GM21619 (cell line): ENCODE measurements at regions not wholly inside any gene's neighbourhood (a gene's known extent, or its start where the extent isn't known, plus 50 kb on each side); places are given as distances from the start of the nearest gene placed in this dataset.
"Not testable (repeated sequence)": the region's sequence is repeated elsewhere in the genome, so short reads cannot be mapped to it uniquely, and the experiment has no call there.

Experiments
- ATAC-seq: cut with Tn5 transposase; IDR thresholded peaks from one replicate; pipeline ENCODE4 v1.9.1; 2021; ENCODE audit not compliant: unreplicated experiment

DNA sequence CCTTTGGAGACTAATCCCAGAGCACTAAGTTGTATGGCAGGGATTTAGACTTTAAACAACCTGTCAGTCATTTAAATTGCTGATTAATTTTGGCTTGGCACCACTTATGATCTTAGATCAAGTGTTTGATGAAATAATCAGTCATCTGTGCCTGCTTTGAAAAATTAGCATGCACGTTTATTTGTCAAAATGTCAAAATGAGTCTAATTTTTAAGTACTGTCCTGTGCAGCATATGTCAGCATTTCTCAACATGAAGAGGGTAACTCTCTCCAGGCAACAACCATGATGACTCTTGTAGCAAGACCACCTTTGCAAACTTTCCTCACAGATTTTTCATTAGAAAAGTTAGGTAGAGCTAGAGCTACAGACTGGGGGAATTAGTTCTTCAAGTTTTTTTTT lies 155.7 kb upstream of the GJE1 start:
- no peak for ATAC-seq

DNA sequence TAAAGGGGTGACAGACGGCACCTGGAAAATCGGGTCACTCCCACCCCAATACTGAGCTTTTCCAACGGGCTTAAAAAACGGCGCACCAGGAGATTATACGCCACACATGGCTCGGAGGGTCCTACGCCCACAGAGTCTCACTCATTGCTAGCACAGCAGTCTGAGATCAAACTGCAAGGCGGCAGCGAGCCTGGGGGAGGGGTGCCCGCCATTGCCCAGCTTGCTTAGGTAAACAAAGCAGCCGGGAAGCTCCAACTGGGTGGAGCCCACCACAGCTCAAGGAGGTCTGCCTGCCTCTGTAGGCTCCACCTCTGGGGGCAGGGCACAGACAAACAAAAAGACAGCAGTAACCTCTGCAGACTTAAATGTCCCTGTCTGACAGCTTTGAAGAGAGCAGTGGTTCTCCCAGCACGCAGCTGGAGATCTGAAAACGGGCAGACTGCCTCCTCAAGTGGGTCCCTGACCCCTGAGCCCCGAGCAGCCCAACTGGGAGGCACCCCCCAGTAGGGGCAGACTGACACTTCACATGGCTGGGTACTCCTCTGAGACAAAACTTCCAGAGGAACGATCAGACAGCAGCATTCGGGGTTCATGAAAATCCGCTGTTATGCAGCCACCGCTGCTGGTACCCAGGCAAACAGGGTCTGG lies 162.8 kb upstream of the GJE1 start:
- not testable (repeated sequence) for ATAC-seq

GRCh38 chr6:141969201-141969600 lies 163.5 kb upstream of the GJE1 start:
- ATAC-seq = no peak

GRCh38 chr6:141968632-141969031 lies 164.1 kb upstream of the GJE1 start:
- no peak for ATAC-seq

- no peak for ATAC-seq
These were observed 167.6 kb upstream of the GJE1 start for GRCh38 chr6:141965016-141965545.

DNA sequence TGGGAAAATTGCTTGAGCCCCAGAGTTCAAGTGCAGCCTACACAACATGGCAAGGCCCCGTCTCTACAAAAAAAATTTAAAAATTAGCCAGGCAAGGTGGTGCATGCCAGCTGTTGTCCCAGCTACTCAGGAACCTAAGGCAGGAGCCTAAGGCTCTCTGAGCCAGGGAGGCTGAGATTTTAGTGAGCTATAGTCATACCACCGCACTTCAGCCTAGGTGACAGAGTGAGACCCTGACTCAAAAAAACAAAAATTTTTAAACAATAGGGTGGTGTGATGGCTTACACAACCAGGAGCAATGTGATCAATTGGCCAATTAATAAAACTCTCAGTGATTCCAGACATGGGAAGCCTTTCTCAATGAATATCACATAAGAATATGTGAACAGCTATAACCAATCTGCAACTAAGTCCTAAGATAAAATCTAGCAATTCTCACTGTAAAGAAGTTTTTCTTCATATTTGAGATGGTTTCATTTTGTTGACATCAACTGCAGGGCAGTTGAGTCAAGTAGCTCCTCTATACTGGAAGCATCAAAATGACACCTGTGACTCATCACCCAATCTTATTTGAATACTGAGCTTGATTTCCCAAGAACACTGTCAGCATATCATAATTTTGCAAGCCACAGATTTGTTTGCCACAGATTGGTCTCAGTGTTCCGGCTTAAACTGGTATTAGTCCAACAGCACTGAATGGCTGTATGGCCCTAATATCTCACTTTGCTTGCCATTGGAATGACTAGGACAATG lies 169.0 kb upstream of the GJE1 start:
- no peak for ATAC-seq

DNA sequence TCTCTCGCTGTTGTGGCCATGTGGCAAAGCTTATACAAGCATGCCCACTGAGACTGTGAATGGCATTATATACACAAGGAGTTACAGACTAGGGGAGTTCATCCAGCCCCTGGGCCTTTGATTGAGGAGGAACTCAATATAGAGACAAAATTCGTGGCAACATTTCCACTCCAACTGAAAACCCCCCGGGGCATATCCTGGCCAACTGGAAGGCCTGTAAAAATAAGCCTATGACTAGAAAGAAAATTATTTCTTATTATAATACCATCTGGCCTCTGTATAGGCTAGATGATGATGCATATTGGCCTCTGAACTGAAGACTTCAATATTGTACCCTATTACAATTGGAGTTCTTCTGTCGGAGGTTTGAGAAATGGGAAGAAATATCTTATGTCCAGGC lies 175.5 kb upstream of the GJE1 start:
- no peak for ATAC-seq

DNA sequence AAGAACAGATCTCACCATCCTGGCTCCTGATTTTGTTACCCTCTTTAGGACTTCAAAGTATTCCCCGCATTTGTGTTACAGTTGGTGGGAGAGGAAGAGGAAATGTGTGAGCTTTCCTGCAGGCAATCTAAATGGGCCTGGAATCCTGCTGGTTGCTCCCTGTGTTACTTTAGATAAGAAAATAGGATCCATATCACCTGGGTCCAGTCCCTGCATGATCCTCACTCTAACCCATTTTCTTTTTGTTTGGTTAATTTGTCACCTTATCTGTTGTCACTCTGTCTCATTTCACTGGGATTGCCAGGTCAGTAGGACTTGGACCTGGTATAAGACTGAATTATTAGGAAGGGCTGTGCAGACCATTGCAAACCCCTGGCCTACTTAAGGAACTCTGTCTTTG lies 175.9 kb upstream of the GJE1 start:
- ATAC-seq = no peak

DNA sequence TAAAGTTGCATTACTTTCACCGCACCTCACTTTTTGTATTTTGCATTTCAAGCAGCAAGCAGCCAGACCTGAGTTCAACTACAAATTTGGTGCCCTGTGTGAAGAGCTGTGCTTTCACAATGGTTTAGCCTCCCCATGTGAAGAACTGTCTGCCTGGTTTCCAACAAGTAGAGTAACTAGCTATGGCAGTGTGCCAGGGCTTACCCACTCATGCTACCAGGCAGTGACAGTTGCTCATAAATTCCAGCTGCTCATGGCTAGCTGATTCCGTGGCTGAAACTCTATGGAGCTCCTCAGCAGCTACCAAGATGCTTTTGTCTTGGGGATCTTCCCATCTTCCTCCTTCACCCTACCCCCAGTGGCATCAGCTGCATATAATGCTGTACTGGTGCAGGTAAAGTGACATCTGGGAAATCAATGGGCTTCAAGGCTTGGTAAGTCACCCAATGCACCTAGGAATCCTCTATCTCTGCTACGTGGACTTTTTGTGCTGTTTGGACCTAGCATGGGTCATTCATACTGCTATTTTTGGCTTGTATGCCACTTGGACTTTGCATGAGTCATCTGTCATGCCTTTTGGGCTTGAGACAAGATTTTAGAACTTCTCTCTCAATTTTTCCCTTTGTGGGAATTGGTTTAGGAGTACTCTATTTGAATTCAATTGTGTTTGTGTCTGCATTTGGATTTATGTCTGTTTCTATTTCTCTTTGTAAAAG lies 176.5 kb upstream of the GJE1 start:
- no peak for ATAC-seq

DNA sequence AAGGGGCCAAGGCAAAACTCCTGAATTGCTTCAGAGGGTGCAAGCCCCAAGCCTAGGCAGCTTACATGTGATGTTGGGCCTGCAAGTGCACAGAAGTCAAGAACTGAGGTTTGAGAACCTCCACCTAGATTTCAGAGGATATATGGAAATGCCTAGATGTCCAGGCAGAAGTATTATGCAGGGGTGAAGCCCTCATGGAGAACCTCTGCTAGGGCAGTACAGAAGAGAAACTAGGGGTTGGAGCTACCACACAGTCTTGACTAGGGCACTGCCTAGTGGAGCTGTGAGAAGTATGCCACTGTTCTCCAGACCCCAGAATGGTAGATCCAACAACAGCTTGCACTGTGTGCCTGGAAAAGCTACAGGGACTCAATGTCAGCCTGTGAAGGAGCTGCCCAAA lies 179.7 kb upstream of the GJE1 start:
- ATAC-seq = no peak

- no peak for ATAC-seq
These were observed 186.2 kb upstream of the GJE1 start for GRCh38 chr6:141946502-141946901.

GRCh38 chr6:141938664-141939063 lies 194.1 kb upstream of the GJE1 start:
- ATAC-seq = no peak

DNA sequence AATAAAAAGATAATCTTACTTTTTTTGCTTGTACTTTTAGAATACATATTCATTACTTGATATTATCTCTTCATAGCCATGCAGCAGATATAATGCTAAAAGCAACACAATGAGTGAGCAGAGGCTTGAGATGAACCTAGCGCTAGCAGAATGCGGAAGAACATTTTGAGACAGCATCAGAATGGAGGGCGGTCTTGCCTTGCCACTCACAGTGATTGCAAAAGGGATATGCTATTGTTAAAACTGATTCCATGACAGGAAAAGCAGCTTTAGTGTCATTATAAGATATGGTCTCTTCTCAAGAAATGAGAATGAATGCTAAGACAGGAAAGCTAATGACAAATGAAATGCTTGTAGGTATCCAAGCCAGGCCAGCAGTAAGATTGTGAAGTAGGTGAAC lies 200.0 kb upstream of the GJE1 start:
- no peak for ATAC-seq

- ATAC-seq = not testable (repeated sequence)
These were observed 206.4 kb upstream of the GJE1 start for GRCh38 chr6:141926200-141926900.

DNA sequence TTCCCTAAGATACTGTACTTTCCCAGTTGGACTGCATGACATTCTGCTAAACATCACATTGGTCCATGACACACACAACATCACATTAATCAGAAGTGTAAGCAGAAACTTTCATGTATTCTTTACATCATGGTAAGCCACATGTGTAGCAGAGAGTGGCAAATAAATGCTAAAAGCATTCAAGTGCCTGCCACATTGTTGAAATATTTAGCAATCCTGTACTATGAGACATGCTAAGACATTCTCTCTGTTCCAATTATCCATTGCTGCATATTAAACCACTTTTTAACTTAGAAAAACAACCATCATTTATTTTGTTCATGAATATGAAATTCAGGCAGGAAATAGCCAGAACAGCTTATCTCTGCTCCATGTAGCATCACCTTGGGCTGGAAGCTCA lies 207.7 kb upstream of the GJE1 start:
- no peak for ATAC-seq

DNA sequence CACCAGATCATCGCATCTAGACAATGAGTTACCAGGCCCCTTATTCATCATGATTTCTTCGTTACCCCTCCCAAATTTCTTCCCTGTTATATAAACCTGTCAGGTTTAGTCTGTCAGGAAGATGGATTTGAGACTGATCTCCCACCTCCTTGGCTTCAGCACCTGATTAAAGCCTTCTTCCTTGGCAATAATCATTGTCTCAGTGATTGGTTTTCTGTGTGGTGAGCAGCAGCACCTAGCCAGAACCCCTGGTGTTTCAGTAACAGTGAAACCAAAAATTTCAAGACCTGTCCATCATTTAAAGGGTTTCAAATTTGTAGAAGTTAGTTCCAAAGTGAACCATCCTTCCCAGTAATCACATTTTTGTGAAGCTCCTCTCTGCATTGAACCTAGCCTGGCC lies 209.8 kb upstream of the GJE1 start:
- ATAC-seq = no peak

GRCh38 chr6:141916682-141917505 lies 215.8 kb upstream of the GJE1 start:
- not testable (repeated sequence) for ATAC-seq

- no peak for ATAC-seq
These were observed 218.1 kb upstream of the GJE1 start for GRCh38 chr6:141914646-141915045.

- ATAC-seq = no peak
These were observed 226.1 kb upstream of the GJE1 start for GRCh38 chr6:141906569-141907080.

DNA sequence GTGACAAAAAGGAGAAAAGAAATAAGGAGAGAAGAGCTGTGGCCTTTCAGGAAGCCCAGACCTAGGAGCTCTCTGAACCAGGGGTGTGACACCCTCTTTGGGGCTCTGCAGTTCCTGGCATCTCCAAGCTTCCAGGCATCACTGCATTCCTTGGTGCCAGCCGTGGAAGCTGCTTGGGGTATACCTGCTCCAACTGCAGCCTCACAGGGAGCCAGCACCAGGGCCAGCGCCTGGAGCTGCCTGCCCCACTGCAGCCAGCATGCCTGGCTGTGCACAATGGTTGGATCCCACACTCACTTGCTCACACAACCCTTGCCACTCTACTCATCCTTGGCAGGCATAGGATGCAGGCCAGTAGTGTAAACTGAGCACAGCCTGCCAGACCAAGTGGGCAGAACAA lies 242.1 kb upstream of the GJE1 start:
- no peak for ATAC-seq
